ENCODE measurements at regions not wholly inside any gene's neighbourhood (a gene's known extent, or its start where the extent isn't known, plus 50 kb on each side); places are given as distances from the start of the nearest gene placed in this dataset.
A peak's percentile ranks its signal among the peaks of the same experiment; 100 is the strongest.
"Not testable (repeated sequence)": the region's sequence is repeated elsewhere in the genome, so short reads cannot be mapped to it uniquely, and the experiment has no call there.

DNA sequence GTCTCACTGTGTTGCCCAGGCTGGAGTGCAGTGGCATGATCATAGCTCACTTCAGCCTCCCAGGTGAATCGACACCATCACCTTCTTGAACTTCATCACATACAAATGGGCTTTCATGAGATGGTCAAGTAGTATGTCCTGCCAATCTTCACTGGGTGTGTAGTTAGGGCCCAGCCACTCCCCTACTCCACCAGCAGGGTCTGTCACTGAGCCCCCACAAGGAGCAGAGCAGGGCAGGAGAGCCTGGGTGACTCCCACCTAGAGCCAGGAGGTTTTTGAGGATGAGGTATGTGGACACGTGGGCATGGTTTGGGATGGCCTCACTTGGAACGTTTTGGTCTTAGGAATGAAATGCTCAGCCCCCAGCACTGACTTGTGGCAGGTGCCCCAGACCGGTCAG is 4037.7 kb upstream of the TPTE start:
- DNase-seq (ENCODE audit: low spot score), result not testable (repeated sequence)

DNA sequence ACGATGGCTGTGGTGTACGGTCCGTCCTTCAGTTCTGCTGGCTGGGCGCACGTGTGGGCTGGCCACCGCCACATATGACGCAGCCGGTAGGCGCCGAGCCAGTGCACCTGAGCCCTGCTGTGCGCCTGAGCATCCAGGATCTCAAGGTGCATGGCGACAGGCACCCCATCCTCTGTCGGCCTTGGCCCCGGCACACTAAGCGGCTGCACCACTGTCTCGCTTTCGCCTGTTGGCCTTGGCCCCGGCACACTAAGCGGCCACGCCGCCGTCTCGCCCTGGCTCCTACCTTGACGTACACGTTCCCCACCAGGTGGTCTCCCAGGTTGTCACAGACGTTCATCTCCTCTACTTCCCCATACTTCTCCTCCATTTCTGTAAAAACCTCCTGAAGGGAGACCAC is 4034.6 kb upstream of the TPTE start:
- DNase-seq (ENCODE audit: low spot score), result not testable (repeated sequence)

DNA sequence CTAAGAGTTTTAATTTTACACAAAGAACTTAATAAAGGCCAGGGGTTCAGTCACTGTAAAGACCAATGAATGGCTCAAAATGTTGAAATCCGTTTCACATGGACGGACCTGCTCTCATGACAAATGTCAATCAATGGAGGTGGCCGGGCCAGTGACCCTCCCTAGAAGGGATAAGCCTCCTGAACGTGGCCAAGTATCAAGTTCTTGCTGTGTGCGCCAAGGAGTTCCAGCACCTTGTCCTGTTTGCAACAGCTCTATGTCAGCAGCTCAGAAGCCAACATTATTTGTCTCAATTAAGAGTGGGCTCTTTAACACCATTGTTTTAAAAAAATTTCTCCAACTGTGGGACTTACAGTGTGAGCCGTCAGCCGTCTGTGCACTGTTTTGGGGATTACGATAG is 4028.7 kb upstream of the TPTE start:
- not testable (repeated sequence) for DNase-seq (ENCODE audit: low spot score)

DNA sequence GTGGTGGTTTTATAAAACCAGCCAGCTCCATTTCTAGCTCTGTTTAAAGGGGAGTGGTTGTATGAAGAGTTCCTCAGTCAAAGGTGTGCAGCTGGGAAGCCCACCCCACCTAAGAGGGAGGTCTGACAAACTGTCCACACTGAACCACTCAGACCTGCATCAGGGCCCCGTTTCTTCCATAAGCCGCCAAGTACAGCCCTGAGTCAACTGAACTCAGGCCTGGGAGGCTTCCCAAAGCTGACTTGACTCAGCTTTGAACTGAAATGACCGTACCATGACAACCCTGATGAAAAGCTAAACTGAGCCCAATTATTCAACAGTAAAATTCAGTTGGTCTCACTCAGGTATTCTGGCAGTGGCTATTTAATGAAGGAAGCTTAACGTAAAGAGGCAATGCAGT is 4027.4 kb upstream of the TPTE start:
- not testable (repeated sequence) for DNase-seq (ENCODE audit: low spot score)

DNA sequence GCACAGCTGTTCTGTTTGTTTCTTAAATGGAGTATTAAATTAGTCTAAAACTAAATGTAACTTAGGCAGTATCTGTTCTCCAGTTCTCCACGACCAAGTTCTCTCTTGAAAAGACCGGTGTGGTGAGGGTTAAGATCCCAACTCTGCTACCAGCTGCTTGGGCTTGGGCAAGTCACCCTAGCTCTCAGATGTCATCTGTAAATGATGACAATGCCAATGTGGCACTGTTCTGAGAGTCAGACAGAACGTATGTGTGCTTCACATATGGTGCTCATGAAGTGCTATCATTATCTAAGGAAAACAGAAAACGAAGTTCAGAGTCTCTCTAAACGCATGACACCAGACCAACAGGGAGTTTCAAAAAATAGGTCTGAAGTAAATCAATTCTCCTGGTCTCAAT is 4025.0 kb upstream of the TPTE start:
- not testable (repeated sequence) for DNase-seq (ENCODE audit: low spot score)

DNA sequence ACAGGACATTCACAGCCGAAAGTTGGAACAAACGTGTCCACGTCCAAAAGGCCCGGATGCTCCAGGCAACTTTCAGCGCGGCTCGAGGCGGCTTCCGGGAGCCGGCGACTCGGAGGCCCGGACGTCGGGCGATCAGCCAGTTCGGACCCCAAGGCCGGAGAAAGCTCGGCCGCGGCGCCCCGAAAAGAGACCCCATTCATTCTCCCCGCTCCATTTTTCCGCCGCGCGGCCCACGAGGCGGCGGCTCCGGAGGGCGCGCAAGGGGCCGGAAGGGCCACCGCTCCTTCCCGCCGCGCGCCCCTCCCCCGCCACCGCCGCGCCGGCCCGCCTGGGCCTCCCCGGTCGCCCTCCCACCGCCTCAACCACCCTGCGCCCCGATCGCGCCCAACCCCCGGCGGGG is 4022.7 kb upstream of the TPTE start:
- DNase-seq (ENCODE audit: low spot score), result peak; percentile 4

DNA sequence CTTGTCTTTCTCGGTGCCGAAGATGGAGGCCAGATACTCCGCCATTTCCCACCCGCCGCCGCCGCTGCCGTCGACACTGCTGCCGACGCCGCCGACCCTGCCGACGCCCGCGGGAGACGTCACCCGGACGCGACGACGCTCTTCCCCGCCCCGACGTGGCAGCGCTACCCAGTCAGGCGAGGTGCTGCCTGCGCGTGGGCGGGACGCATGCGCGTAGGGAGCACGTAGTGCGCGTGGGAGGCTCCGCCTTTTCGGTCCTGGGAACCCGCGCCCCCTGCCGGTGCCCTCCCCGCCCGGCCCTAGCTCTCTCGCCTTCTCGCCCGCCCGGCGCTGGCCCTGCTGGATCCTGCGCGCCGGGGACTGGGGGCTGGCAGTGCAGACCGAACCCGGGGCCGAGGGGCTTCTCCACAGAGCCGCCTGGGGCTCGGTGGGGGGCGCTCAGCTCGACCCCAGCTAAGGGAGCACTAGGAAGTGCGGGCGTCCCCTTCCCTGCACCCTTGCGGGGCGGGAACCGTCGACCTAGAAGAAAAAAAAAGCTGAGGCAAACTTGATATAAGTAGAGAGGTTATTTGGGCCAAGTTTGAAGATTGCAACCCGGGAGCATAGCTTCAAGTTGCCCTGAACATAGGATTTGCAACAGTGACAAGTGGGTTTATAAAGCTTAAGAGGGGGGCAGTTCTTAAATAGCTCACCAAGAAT is 4022.1 kb upstream of the TPTE start:
- DNase-seq (ENCODE audit: low spot score), result not testable (repeated sequence)

DNA sequence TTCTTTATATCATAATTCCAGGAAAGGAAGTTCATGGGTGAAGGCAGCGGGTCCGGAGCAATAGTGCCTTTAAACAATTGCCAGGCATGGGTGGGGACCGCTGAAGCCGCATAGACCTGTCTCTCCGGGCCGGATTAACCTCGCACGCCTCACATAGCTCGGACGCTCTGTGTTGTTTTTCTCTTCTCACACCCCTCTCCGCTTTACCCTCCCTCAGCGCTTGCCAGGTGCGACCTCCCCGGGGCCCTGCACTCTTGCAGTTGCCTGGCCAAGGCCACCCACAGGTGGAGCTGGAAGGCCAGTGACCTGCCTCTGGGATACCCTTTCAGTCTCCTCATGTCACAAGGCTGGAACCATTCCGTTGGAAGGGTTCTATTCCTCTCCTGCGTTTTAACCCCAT is 4021.5 kb upstream of the TPTE start:
- not testable (repeated sequence) for DNase-seq (ENCODE audit: low spot score)

DNA sequence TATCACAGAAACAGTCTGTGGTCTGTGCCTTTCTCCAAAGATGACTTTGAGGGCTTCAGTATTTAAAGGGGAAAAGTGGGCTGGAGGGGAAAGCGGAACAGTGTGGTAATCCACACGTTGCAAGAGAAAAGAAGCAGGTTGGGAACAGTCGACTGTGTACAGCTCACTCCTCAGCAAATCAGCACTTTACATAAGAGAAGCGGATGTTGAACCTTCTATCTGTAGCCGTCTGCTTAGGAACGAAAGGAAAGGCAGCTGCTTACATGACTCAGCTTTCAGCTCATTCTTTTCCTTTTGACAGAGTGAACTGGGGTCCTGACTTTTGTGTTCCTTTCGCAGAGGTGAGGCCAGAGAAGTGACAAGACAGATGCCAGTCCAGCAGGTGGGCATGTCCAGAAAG is 4020.7 kb upstream of the TPTE start:
- DNase-seq (ENCODE audit: low spot score), result not testable (repeated sequence)

DNA sequence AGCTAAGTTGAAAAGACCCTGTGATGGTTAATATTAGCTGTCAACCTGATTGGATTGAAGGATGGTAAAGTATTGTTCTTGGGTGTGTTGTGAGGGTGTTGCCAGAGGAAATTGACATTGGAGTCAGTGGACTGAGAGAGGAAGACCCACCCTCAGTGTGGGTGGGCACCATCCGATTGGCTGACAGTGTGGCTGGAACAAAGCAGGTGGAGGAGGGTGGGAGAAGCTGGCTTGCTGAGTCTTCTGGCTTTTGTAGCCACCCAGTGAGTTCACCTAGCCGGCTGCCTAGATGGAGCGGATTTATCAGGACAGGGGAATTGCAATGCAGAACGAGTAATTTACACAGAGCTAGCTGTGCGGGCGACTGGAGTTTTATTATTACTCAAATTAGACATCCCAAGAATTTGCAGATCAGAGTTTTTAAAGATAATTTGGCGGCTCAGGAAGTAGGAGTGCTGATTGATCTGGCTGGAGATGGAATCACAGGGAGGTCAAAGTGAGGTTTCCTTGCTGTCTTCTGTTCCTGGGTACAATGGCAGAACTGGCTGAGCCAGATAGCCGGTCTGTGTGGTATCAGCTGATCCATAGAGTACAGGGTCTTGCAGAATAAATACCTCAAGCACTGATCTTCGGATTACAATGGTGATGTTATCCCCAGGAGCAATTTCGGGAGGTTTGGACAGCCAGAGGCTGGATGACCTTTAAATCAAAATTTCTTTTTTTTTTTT is 4015.1 kb upstream of the TPTE start:
- not testable (repeated sequence) for DNase-seq (ENCODE audit: low spot score)

DNA sequence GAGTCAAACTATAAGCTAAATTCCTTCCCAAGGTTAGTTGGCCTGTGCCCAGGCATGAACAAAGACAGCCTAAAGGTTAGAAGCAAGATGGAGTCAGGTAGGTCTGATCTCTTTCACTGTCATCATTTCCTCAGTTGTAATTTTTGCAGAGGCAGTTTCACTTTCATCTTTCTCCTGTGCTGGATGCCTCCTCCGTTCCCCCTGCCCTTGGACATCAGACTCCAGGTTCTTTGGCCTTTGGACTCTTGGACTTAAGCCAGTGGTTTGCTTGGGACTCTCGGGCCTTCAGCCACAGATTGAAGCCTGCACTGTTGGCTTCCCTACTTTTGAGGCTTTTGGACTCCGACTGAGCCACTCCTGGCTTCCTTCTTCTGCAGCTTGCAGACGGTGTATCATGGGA is 4013.8 kb upstream of the TPTE start:
- DNase-seq (ENCODE audit: low spot score), result not testable (repeated sequence)

DNA sequence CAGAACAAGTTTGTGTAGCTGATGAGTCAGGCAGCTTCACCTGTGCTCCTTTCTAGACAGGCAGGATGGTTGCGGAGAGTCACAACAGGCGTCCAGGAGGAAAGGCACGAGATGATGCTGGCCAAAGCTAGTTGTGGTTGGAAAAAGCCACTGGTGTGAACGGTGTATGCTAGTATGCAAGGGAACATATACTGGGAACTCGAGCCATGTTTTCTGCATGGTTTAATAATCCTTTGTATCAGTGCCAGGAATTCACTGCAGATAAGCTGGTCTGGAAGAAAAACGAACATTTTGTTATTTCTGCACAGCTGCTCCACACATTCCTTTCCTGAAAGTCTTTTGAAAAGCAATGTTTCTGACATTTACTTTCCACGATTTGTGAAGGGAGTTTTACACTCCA is 3999.6 kb upstream of the TPTE start:
- DNase-seq (ENCODE audit: low spot score), result not testable (repeated sequence)

DNA sequence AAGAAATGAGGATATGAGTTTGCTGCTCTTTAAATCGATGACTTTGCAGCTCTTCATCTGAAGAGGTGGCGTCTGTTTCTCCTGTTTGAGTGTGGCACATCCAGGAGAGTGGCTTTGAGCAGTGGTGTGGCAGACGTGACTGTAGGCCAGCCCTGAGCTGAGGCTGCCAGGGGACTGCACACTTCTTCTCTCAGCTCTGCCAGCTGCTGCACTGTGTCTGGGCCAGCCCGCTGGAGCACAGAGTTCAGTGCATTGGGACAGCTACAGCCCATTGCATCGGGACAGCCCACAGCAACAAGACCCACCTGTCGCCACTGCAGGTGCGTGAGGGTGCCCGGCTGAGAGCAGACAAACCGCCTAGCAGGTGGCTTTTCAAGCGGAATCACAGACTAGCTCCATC is 3995.2 kb upstream of the TPTE start:
- not testable (repeated sequence) for DNase-seq (ENCODE audit: low spot score)

DNA sequence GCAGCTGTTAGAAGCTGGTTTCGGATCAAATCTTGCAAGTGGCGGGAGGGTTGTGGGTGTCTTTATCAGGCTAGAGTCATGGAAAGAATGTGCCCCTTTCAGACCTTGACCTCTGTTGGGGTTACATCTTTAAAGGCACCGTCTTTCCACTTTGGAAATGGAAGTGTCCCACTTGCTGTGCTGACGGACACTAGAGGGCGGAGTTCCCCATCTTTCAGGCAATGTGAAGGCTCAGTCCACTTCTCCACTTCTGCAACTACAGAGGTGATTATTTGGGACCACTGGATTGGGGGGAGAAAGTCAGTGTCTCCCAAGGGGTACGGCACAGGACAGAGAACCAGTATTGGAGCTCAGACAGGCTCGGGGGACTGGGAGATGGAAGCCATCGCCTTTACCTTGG is 3990.7 kb upstream of the TPTE start:
- DNase-seq (ENCODE audit: low spot score), result not testable (repeated sequence)

DNA sequence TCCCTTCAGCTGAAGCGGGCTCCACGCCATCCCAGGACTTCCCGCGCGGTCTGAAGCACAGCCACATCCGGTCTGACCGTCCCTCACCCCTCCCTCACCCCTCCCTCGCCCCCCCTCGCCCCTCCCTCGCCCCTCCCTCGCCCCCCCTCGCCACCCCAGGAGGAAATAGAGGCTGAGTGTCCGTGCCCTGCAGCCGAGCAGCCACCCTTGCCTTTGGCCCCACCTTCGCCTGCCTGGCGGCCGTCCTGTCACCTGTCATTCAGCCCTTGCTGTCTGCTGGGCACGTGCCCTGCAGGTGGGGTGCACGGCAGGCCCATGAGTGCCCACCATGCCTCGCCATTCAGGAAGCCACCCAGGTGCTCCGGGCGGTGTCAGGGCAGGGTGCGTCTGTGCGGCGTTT is 3988.1 kb upstream of the TPTE start:
- not testable (repeated sequence) for DNase-seq (ENCODE audit: low spot score)

DNA sequence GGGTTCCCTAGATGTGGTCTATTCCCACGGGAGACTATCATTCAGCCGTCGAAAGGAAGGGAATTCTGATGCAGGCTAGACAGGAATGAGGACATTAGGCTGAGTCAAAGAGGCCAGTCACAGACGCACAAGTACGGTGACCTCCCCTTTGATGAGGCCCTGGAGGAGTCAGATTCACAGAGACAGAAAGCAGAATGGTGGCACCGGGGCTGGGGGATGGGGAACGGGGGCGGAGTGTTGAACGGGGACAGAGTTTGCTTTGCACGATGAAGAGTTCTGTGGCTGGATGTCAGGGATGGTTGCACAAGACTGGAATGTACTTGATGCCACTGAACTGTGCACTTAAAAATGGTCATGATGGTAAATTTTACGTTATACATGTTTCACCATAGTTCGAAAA is 3983.1 kb upstream of the TPTE start:
- DNase-seq (ENCODE audit: low spot score), result not testable (repeated sequence)

DNA sequence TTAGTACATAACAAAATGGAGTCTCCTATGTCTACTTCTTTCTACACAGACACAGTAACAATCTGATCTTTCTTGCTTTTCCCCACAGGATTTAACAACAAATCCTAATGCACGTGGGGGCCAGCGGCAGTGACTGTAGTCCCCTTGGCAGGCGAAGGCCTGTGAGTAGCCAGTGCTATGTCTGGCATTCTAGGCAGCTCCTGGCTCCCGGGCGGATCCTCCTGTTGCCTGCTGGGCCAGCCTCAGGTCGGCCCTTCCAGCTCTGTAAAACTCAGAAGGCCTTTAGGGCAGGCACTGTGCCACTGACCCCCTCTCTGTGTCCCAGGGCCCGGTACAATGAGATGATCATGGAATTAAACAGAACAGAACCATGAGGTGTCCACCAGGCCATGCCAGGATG is 3981.7 kb upstream of the TPTE start:
- DNase-seq (ENCODE audit: low spot score), result not testable (repeated sequence)

DNA sequence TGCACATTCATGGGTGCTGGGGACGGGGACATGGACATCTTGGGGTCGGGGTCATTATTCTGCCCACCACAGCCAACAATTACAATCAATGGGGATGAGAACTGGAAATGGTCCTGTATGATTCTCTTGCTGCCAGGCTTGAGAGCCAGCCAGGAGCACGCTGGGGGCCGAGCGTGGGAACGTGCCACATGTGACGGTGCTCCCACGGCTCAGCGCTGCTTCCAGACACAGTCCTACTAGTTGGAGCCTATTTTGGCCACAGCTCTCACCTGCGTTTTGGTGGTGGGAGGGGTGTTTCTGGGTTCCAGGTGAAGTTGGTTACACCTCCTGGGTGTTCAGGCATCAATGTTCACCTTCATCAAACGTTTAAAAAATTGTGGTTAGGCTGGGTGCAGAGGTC is 3980.3 kb upstream of the TPTE start:
- DNase-seq (ENCODE audit: low spot score), result not testable (repeated sequence)

DNA sequence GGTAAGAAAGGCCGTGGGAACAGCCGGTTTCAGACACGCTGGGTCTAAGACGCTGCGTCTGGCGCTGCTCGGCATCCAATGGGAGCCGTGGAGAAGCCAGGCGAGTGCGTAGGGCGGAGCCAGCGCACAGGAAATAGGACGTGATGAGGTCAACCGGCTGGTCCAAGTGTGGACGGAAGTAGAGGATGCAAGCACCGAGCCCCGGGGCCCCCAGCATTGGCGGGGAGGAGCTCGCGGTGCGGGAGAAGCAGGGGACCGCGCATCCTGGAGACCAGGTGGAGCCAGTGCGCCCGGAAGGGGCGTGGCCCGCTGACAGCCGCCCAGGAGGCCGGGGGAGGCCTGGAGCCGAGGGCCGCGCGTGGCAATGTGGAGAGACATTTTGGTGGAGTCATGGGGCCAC is 3976.1 kb upstream of the TPTE start:
- not testable (repeated sequence) for DNase-seq (ENCODE audit: low spot score)

DNA sequence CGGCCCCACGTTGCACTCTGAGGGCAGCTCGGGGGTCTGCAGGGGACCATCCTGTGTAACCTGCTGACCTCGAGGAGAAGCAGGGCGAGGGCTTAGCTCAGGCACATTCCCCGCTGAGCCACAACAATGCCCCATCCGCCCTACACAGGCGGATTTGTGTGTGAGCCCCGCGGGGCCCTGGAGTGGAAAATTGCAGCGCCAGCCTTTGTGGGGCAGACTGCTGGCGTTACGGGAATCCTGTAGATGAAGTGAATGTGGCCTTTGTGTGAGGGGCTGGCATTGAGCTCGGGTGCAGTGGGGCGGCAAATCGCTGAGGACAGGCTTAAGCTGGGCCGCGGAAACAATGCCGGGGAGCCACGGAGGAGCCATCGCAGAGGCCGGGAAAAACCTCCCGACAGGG is 3970.3 kb upstream of the TPTE start:
- DNase-seq (ENCODE audit: low spot score), result not testable (repeated sequence)

DNA sequence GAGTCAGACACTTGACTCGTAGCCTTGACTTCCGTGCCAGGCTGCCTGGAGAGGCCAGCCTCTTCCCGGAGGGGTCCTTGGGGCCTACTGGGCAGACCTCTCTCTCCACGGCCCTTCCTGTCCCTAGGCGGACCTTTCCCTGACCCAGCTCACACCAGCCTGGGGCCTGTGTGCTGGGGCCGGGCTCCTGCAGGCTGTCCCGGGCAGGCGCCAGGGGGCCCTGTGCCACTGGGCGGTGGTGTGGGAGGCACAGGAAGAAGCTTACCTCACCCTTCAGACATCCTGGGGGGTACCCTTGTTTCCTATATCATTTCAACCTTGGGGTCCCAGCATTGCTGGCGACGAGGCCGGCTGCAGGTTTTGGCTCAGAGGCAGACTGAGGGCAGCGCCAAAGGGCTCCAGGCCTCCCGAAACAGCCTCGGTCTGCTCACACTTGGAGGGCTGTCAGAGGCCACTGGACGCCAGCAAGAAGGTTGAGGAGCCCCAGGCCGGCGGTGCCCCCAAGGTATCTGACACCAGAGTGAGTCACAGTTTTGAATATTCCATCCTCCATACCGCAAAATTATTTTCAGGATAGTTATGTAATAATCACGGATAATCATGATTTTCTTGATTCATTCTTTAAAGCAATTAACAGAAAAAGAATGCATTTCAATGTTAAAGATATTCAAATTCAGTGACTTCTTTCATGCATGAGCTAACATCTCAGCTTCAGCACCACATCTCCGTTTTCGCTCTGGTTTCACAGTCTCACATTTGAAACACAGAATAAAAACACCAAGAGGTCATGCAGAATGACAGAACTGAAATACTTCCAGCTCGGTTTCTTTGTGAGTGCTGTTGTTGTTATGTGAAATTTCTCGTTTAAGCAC is 3967.6 kb upstream of the TPTE start:
- not testable (repeated sequence) for DNase-seq (ENCODE audit: low spot score)

DNA sequence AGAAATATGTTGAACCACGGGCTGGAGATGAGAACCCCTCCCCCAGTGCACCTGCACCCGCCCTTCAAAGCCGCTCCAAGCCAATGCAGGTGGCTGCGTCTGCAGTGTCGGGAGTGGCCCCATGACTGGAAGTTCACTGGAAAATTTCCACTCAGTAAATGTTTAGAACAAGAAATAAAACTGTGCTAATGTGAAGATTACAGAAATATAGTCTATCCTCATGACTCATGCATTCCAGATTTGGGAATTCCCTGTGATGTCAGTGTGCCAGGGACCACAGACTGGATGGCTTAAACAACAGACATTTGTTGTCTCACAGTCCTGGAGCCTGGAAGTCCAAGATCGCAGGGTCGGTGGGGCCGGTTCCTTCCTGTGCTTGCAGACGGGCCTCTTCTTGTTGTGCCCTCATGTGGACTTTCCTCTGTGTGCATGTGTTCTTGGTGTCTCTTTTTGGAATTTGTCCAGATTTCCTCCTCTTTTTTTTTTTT is 3967.0 kb upstream of the TPTE start:
- not testable (repeated sequence) for DNase-seq (ENCODE audit: low spot score)
